ENCODE measurements at regions not wholly inside any gene's neighbourhood (a gene's known extent, or its start where the extent isn't known, plus 50 kb on each side); places are given as distances from the start of the nearest gene placed in this dataset.

DNA sequence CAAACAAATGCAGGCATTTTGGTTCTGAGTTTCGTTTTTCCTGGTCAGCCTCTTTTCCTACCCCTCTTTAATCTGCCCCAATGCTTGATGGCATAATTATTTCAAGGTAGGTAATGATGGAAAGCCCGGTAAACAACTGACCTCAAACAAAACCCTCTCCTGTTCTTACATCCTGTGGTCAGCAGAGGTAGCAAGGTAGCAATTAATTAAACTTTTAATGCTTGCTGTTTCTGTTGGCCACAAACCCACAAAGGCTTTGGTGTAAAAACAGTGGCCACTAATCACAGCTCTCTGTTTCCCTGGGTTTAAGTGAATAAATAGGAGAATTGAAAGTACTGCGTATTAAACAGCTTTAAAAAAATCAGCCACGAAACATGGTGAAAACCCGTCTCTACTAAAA is 261.5 kb upstream of the SOX4 start:
- no peak overlapping the region for H2AK5ac ChIP-seq (ENCODE audit: low read depth, low read length)
- no CpG with 5 or more reads among the region's 5 CpGs for WGBS, 2 donors (ENCODE audit: extremely low coverage in 2 of 2, insufficient read length in 2 of 2, insufficient replicate concordance in 1 of 2)
- no peaks in the 10 kb centered on the region for H3K79me1 ChIP-seq (ENCODE audit: low read depth, low read length)
- H4K91ac ChIP-seq (ENCODE audit: low read depth, low read length, poor library complexity) = no peak overlapping the region
- H3K23ac ChIP-seq (ENCODE audit: low read depth, low read length, poor library complexity) = no peak overlapping the region
- no peak overlapping the region for H3K4ac ChIP-seq (ENCODE audit: low read length)
- no peak for DNase-seq (ENCODE audit: low spot score)
- no peaks in the 10 kb centered on the region for H3K9me3 ChIP-seq (replicated peaks in 1 of 2; ENCODE audit: control insufficient read depth in 2 of 2, insufficient read depth in 1 of 2, low read depth in 1 of 2, low read length in 2 of 2)
- no peak overlapping the region for H2BK15ac ChIP-seq (ENCODE audit: low read length)
- H3K4me2 ChIP-seq (ENCODE audit: insufficient read depth, low read length, poor library complexity, severe bottlenecking) = no peak overlapping the region
- no peaks in the 10 kb centered on the region for H3K27me3 ChIP-seq (ENCODE audit: control insufficient read depth in 3 of 3, insufficient read depth in 3 of 3, low read depth in 1 of 3, low read length in 3 of 3)
- peaks cover 0 to 1% of the 10 kb centered on the region in 2 donors for H3K4me1 ChIP-seq (ENCODE audit: control insufficient read depth in 2 of 2, insufficient read depth in 1 of 2, low read depth in 1 of 2, low read length in 2 of 2)
- no peak overlapping the region for H2BK5ac ChIP-seq (ENCODE audit: low read length)
- H3K9ac ChIP-seq (ENCODE audit: low read depth, low read length, poor library complexity) = no peak overlapping the region
- H2AFZ ChIP-seq (ENCODE audit: low read length) = no peak overlapping the region
- H4K8ac ChIP-seq (ENCODE audit: low read depth, low read length) = no peak overlapping the region
- H3K14ac ChIP-seq (ENCODE audit: low read length) = no peak overlapping the region
- H2BK120ac ChIP-seq (ENCODE audit: low read depth, low read length) = no peak overlapping the region
- H3K18ac ChIP-seq (ENCODE audit: low read length) = no peak overlapping the region
- H3K4me3 ChIP-seq (ENCODE audit: low read length in 2 of 2) = no peak overlapping the region
- no peaks in the 10 kb centered on the region for H3K36me3 ChIP-seq (replicated peaks in 1 of 2; ENCODE audit: control insufficient read depth in 2 of 2, insufficient read depth in 2 of 2, low read length in 2 of 2)
- H3K27ac ChIP-seq (replicated peaks; ENCODE audit: low read length) = no peak overlapping the region
- no peak overlapping the region for H2BK12ac ChIP-seq (ENCODE audit: low read length)

GRCh38 chr6:21332660-21333059 is 260.9 kb upstream of the SOX4 start:
- Histone ChIP-seq H3K27me3 (ENCODE audit: control insufficient read depth in 3 of 3, insufficient read depth in 3 of 3, low read depth in 1 of 3, low read length in 3 of 3) (no peaks in the 10 kb centered on the region), H4K91ac (ENCODE audit: low read depth, low read length, poor library complexity) (no peak overlapping the region), H3K27ac (replicated peaks; ENCODE audit: low read length) (no peak overlapping the region), H4K8ac (ENCODE audit: low read depth, low read length) (no peak overlapping the region), H2AFZ (ENCODE audit: low read length) (no peak overlapping the region), H3K9ac (ENCODE audit: low read depth, low read length, poor library complexity) (no peak overlapping the region), H3K4me3 (ENCODE audit: low read length in 2 of 2) (no peak overlapping the region), H3K79me1 (ENCODE audit: low read depth, low read length) (no peaks in the 10 kb centered on the region), H2BK15ac (ENCODE audit: low read length) (no peak overlapping the region), H2BK5ac (ENCODE audit: low read length) (no peak overlapping the region), H2AK5ac (ENCODE audit: low read depth, low read length) (no peak overlapping the region), H3K18ac (ENCODE audit: low read length) (no peak overlapping the region), H3K23ac (ENCODE audit: low read depth, low read length, poor library complexity) (no peak overlapping the region), H2BK120ac (ENCODE audit: low read depth, low read length) (no peak overlapping the region), H3K36me3 (replicated peaks in 1 of 2; ENCODE audit: control insufficient read depth in 2 of 2, insufficient read depth in 2 of 2, low read length in 2 of 2) (no peaks in the 10 kb centered on the region), H3K4ac (ENCODE audit: low read length) (no peak overlapping the region), H3K4me2 (ENCODE audit: insufficient read depth, low read length, poor library complexity, severe bottlenecking) (no peak overlapping the region), H3K4me1 (ENCODE audit: control insufficient read depth in 2 of 2, insufficient read depth in 1 of 2, low read depth in 1 of 2, low read length in 2 of 2) (no peaks in the 10 kb centered on the region), H3K14ac (ENCODE audit: low read length) (no peak overlapping the region), H3K9me3 (replicated peaks in 1 of 2; ENCODE audit: control insufficient read depth in 2 of 2, insufficient read depth in 1 of 2, low read depth in 1 of 2, low read length in 2 of 2) (no peaks in the 10 kb centered on the region), H2BK12ac (ENCODE audit: low read length) (no peak overlapping the region)
- no peak for DNase-seq (ENCODE audit: low spot score)
- no CpG with 5 or more reads among the region's 8 CpGs for WGBS, 2 donors (ENCODE audit: extremely low coverage in 2 of 2, insufficient read length in 2 of 2, insufficient replicate concordance in 1 of 2)

- Histone ChIP-seq H2BK15ac (ENCODE audit: low read length) (no peak overlapping the region), H3K23ac (ENCODE audit: low read depth, low read length, poor library complexity) (no peak overlapping the region), H3K4me2 (ENCODE audit: insufficient read depth, low read length, poor library complexity, severe bottlenecking) (no peak overlapping the region), H3K9ac (ENCODE audit: low read depth, low read length, poor library complexity) (no peak overlapping the region), H3K4ac (ENCODE audit: low read length) (no peak overlapping the region), H3K4me3 (ENCODE audit: low read length in 2 of 2) (no peak overlapping the region), H3K14ac (ENCODE audit: low read length) (no peak overlapping the region), H2AK5ac (ENCODE audit: low read depth, low read length) (no peak overlapping the region), H2BK120ac (ENCODE audit: low read depth, low read length) (no peak overlapping the region), H2AFZ (ENCODE audit: low read length) (no peak overlapping the region), H2BK12ac (ENCODE audit: low read length) (no peak overlapping the region), H3K36me3 (replicated peaks in 1 of 2; ENCODE audit: control insufficient read depth in 2 of 2, insufficient read depth in 2 of 2, low read length in 2 of 2) (no peaks in the 10 kb centered on the region), H3K79me1 (ENCODE audit: low read depth, low read length) (no peaks in the 10 kb centered on the region), H3K27ac (replicated peaks; ENCODE audit: low read length) (no peak overlapping the region), H4K8ac (ENCODE audit: low read depth, low read length) (no peak overlapping the region), H2BK5ac (ENCODE audit: low read length) (no peak overlapping the region), H4K91ac (ENCODE audit: low read depth, low read length, poor library complexity) (no peak overlapping the region), H3K4me1 (ENCODE audit: control insufficient read depth in 2 of 2, insufficient read depth in 1 of 2, low read depth in 1 of 2, low read length in 2 of 2) (no peaks in the 10 kb centered on the region), H3K9me3 (replicated peaks in 1 of 2; ENCODE audit: control insufficient read depth in 2 of 2, insufficient read depth in 1 of 2, low read depth in 1 of 2, low read length in 2 of 2) (no peaks in the 10 kb centered on the region), H3K18ac (ENCODE audit: low read length) (no peak overlapping the region), H3K27me3 (ENCODE audit: control insufficient read depth in 3 of 3, insufficient read depth in 3 of 3, low read depth in 1 of 3, low read length in 3 of 3) (no peaks in the 10 kb centered on the region)
- DNase-seq (ENCODE audit: low spot score) = no peak
- WGBS, 2 donors (ENCODE audit: extremely low coverage in 2 of 2, insufficient read length in 2 of 2, insufficient replicate concordance in 1 of 2) = no CpG with 5 or more reads among the region's 2 CpGs
These were observed 259.8 kb upstream of the SOX4 start for GRCh38 chr6:21333715-21334114.

DNA sequence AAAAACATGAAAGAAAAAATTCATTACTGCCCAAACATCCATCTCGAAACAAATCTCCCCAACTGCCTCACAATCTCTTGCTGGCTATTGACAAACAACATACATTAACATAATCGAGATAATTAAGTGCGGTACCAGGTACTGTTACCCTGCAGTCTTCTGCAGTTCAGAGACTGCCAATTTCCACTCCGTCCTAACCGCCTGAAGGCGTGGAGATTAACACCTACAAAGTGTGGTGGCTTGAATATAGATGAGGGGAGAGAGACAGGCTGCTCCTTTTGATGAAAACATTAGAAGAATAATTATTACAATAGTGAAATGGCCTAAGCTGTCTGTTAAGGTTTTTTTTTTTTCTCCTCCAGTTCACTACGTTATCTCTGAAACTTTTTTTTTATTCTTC is 258.9 kb upstream of the SOX4 start:
- no peak overlapping the region for H2BK12ac ChIP-seq (ENCODE audit: low read length)
- no peak overlapping the region for H3K23ac ChIP-seq (ENCODE audit: low read depth, low read length, poor library complexity)
- H2BK5ac ChIP-seq (ENCODE audit: low read length) = no peak overlapping the region
- H2AFZ ChIP-seq (ENCODE audit: low read length) = no peak overlapping the region
- H3K18ac ChIP-seq (ENCODE audit: low read length) = no peak overlapping the region
- H3K4me1 ChIP-seq (ENCODE audit: control insufficient read depth in 2 of 2, insufficient read depth in 1 of 2, low read depth in 1 of 2, low read length in 2 of 2) = no peaks in the 10 kb centered on the region
- no peak overlapping the region for H3K27ac ChIP-seq (replicated peaks; ENCODE audit: low read length)
- no peak overlapping the region for H2AK5ac ChIP-seq (ENCODE audit: low read depth, low read length)
- H3K4me3 ChIP-seq (ENCODE audit: low read length in 2 of 2) = no peak overlapping the region
- H4K8ac ChIP-seq (ENCODE audit: low read depth, low read length) = no peak overlapping the region
- H3K4ac ChIP-seq (ENCODE audit: low read length) = no peak overlapping the region
- no peak for DNase-seq (ENCODE audit: low spot score)
- no peak overlapping the region for H2BK120ac ChIP-seq (ENCODE audit: low read depth, low read length)
- H4K91ac ChIP-seq (ENCODE audit: low read depth, low read length, poor library complexity) = no peak overlapping the region
- no peak overlapping the region for H3K14ac ChIP-seq (ENCODE audit: low read length)
- no CpG with 5 or more reads among the region's 7 CpGs for WGBS, 2 donors (ENCODE audit: extremely low coverage in 2 of 2, insufficient read length in 2 of 2, insufficient replicate concordance in 1 of 2)
- H2BK15ac ChIP-seq (ENCODE audit: low read length) = no peak overlapping the region
- H3K9ac ChIP-seq (ENCODE audit: low read depth, low read length, poor library complexity) = no peak overlapping the region
- no peaks in the 10 kb centered on the region for H3K79me1 ChIP-seq (ENCODE audit: low read depth, low read length)
- no peaks in the 10 kb centered on the region for H3K9me3 ChIP-seq (replicated peaks in 1 of 2; ENCODE audit: control insufficient read depth in 2 of 2, insufficient read depth in 1 of 2, low read depth in 1 of 2, low read length in 2 of 2)
- no peaks in the 10 kb centered on the region for H3K27me3 ChIP-seq (ENCODE audit: control insufficient read depth in 3 of 3, insufficient read depth in 3 of 3, low read depth in 1 of 3, low read length in 3 of 3)
- H3K4me2 ChIP-seq (ENCODE audit: insufficient read depth, low read length, poor library complexity, severe bottlenecking) = no peak overlapping the region
- H3K36me3 ChIP-seq (replicated peaks in 1 of 2; ENCODE audit: control insufficient read depth in 2 of 2, insufficient read depth in 2 of 2, low read length in 2 of 2) = no peaks in the 10 kb centered on the region

Measured in neuronal stem cell (in vitro differentiated cells).